ENCODE measurements at regions not wholly inside any gene's neighbourhood (a gene's known extent, or its start where the extent isn't known, plus 50 kb on each side); places are given as distances from the start of the nearest gene placed in this dataset.

DNA sequence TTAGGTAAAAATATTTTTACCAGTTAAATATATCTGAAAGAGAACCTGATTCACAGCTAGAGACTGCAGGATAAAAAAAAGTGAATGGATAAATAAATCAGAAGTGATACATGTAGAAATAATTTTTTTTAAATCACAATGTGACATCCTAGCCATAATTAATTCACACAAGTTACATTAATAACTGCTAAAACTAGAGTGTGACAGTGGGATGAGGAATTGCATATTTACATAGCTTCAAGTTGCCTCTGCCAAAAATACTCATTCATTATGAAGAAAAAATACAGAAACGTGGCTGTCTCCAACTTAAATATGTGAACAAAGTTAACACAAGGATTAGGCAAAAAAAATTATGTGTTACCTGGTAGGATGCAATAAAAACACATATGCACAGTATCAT lies 473.5 kb upstream of the SEMA3A start:
- DNase-seq (ENCODE audit: low spot score in 2 of 2) (no peak), ATAC-seq (no peak)
- H3K27ac Mint-ChIP-seq, result no peak overlapping the region
- H3K36me3 Mint-ChIP-seq, result no peaks in the 10 kb centered on the region
- no peak overlapping the region for H3K4me3 Mint-ChIP-seq
- H3K9me3 Mint-ChIP-seq, result peaks cover 26% of the 10 kb centered on the region
- no peaks in the 10 kb centered on the region for H3K4me1 Mint-ChIP-seq

DNA sequence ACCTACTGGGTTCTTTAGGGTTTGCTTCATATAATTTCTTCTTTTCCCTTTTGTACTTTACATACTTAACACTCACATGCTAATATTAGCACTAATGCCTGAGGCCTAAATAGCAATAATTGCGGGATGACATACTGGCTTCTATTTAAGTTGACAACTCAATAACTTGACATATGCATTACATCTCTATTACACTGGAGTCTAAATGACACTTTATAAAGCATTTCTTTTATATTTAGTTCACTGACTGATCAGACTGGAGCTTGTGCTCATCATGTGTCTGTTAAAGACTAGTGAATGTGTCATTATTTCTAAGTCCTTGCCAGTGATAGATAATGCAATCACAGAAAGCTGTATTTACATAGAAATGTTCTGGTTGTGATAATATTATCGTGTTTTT lies 472.1 kb upstream of the SEMA3A start:
- H3K27ac Mint-ChIP-seq, result no peak overlapping the region
- peaks cover 20% of the 10 kb centered on the region for H3K9me3 Mint-ChIP-seq
- no peak overlapping the region for H3K4me3 Mint-ChIP-seq
- DNase-seq (ENCODE audit: low spot score in 2 of 2), result no peak
- ATAC-seq, result no peak
- H3K36me3 Mint-ChIP-seq, result no peaks in the 10 kb centered on the region
- H3K4me1 Mint-ChIP-seq, result no peaks in the 10 kb centered on the region

DNA sequence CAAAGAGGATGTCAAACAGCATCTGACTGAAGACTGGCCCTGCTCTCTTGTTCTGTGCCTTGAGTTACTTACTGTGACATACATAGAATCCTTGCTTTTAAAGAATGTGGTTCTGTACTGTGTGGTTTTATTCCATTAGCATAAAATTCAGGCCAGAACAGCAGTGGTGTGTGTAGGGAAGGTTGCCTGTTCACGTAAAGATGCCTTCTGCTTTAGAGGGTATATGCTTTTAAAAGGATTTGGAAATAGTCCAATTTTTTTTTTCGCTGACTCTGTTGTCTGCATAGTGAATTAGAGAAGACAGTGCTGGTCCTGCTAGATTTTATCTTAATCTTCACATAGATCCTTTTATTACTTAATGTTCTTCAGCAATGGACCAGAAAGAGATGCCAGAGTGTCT lies 470.8 kb upstream of the SEMA3A start:
- peaks cover 18% of the 10 kb centered on the region for H3K9me3 Mint-ChIP-seq
- no peak overlapping the region for H3K4me3 Mint-ChIP-seq
- ATAC-seq (no peak), DNase-seq (ENCODE audit: low spot score in 2 of 2) (no peak)
- no peaks in the 10 kb centered on the region for H3K36me3 Mint-ChIP-seq
- H3K4me1 Mint-ChIP-seq, result no peaks in the 10 kb centered on the region
- no peak overlapping the region for H3K27ac Mint-ChIP-seq

DNA sequence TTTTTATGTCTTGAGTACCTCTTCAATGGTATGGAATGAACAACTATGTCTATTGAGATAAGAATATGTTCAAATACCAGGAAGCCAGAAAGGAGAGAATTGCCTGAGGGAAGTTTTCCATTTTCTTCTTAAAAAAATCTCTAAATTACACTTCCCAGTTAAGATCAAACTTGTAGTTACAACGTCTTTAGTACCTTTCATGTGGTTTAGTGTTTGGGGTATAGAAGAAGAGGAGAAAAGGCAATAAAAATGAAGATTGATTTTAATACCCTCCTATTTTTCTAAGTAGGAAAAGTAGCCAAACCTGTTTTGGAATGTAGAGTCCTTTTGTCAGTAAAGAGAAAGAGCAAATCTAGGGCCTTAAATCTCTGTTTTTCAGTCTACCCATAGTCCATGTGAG lies 470.0 kb upstream of the SEMA3A start:
- no peaks in the 10 kb centered on the region for H3K36me3 Mint-ChIP-seq
- DNase-seq (ENCODE audit: low spot score in 2 of 2) (no peak), ATAC-seq (no peak)
- H3K9me3 Mint-ChIP-seq, result peaks cover 13% of the 10 kb centered on the region
- H3K27ac Mint-ChIP-seq, result no peak overlapping the region
- no peaks in the 10 kb centered on the region for H3K4me1 Mint-ChIP-seq
- no peak overlapping the region for H3K4me3 Mint-ChIP-seq

DNA sequence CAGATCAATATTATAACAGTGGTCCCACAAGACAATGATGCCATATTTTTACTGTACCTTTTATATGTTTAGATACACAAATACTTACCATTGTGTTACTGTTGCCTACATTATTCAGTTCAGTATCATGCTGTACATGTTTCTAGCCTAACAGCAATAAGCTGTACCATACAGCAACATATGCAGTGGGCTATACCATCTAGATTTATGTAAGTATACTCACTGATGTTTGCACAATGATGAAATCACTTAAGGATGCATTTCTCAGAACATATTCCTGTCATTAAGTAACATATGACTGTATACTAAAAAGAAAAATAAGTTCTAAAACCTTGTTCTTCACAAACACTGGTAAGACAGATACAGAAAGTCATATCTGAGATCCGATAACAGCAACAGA lies 468.6 kb upstream of the SEMA3A start:
- peaks cover 13% of the 10 kb centered on the region for H3K9me3 Mint-ChIP-seq
- H3K4me1 Mint-ChIP-seq, result no peaks in the 10 kb centered on the region
- DNase-seq (ENCODE audit: low spot score in 2 of 2), result no peak
- H3K36me3 Mint-ChIP-seq, result no peaks in the 10 kb centered on the region
- no peak overlapping the region for H3K27ac Mint-ChIP-seq
- no peak for ATAC-seq
- H3K4me3 Mint-ChIP-seq, result no peak overlapping the region

DNA sequence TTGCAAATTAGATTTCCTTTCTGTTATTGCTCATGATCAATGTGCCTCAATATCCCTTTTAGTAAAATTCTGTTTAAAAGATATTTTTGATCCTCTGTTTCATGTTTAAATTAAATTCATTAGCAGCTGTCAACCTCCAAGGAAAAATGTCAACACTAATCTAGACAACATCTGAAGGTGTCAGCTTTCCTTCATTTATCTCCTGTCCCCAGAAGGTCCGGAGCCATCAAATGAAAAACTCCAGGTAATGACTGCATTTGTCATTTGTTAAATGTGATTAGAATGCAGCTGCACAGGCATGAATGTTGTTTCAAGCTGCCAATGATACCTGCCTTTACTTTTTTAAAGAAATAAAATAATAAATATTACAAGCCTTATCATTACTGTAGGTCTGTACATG lies 463.7 kb upstream of the SEMA3A start:
- Mint-ChIP-seq H3K27ac (no peak overlapping the region), H3K4me1 (no peaks in the 10 kb centered on the region)
- DNase-seq (ENCODE audit: low spot score in 2 of 2), result no peak

DNA sequence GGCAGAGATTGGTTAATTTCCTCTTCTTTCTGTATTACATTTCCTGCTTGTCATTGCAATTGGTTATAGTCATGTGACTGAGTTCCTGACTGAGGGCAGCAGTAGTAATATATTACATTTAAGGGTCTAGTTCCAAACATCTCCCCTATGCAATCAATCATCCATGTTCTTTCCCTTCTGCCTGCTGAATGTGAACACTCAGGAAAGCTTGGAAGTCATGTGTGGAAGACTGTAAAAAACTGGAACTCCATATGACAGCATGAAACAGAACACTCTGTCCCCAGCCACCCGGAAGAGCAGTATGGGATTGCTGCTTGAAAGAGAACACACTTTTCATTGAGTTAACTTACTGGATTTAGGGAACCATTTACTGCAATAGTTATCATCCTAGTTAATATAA lies 459.7 kb upstream of the SEMA3A start:
- H3K27ac Mint-ChIP-seq, result no peak overlapping the region
- peaks cover 12% of the 10 kb centered on the region for H3K9me3 Mint-ChIP-seq
- H3K4me3 Mint-ChIP-seq, result no peak overlapping the region
- no peak for DNase-seq (ENCODE audit: low spot score in 2 of 2)
- H3K4me1 Mint-ChIP-seq, result no peaks in the 10 kb centered on the region
- ATAC-seq, result no peak
- H3K36me3 Mint-ChIP-seq, result no peaks in the 10 kb centered on the region

More for the DNA sequence above, 463.7 kb upstream of the SEMA3A start:
- Mint-ChIP-seq H3K36me3 (no peaks in the 10 kb centered on the region), H3K9me3 (peaks cover 8% of the 10 kb centered on the region), H3K4me3 (no peak overlapping the region)
- no peak for ATAC-seq

DNA sequence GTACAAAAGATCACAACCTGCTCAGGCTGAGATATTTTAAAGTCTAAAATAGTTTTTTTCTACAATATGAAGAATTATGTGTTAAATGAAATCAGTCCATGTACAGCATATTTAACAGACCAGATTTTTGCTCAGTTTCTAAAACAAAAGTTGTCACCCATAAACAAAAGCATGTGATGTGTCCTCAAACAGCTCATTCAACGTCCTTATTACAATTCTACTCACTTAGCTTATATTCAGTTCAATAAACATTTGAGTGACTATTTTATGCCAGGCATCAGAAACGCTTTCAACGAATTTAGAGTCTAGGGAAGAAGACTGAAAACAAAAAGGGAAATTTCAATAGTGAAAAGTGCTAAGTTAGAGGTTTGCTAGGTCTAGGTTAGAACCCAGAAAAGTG lies 457.3 kb upstream of the SEMA3A start:
- DNase-seq (ENCODE audit: low spot score in 2 of 2), result no peak
- Mint-ChIP-seq H3K4me3 (no peak overlapping the region), H3K27ac (no peak overlapping the region), H3K9me3 (peaks cover 10% of the 10 kb centered on the region), H3K36me3 (no peaks in the 10 kb centered on the region), H3K4me1 (no peaks in the 10 kb centered on the region)
- no peak for ATAC-seq

DNA sequence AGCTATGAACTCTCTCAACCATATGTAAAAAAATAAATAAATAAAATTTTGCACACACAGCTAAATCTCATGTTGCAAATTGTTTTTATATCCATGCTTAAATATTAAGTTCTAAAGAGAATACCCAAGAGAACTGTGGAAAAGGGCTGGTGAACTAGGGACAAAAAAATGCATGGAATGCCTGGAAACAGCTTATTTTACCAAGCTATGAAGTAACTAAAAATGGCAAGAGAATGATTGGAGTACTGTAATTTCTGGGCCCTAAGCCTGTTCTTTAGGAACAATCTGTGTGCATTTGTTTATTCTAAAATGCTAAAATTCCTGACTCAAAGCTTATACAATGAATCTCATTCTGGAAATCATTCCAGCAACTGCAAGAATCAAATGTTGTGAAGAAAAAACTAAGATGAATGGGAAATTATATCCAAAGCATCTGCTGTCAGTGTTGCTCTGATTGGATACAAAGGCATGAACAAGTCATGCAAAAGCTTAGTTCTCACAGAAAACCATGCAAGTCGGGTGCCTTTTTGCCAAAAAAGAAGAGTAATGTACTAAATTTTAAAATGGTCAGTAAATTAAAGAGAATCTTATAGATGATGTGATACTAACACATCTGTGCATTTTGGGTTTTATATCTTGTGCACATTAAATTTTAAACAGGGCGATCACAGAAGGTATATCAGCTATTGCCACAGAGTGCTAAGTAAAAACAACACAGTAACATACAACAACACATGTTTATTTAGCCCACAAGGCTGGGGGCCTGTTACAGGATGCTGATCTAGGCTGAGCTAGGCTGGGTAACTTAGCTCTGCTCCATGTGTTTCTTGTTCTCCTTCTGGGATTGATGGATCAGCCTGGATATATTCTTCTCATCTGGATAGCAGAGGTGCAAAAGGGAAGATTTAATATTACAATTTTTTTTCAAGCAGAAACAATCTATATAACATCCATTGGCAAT lies 453.5 kb upstream of the SEMA3A start:
- peaks cover 7% of the 10 kb centered on the region for H3K9me3 Mint-ChIP-seq
- no peak overlapping the region for H3K4me3 Mint-ChIP-seq
- H3K27ac Mint-ChIP-seq, result no peak overlapping the region
- DNase-seq (ENCODE audit: low spot score in 2 of 2) (no peak), ATAC-seq (no peak)
- H3K36me3 Mint-ChIP-seq, result no peaks in the 10 kb centered on the region
- H3K4me1 Mint-ChIP-seq, result no peaks in the 10 kb centered on the region

DNA sequence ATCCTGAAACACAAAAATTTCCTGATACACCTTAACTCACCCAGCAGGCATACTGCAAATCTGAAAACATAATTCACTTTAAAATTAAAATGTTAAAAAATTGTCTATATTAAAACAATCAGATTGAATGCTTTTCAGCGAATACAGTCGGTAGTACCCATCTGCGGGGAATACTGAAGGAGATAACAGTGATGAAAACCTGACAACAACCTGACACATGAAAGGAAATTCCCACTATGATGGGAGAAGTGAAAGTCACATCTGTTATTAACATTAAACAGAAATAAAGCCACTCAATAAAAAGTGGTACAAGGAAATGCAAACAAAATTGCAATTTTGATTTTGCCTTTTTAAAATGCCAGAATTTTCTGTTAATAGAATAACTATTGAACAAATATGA lies 448.0 kb upstream of the SEMA3A start:
- no peaks in the 10 kb centered on the region for H3K4me1 Mint-ChIP-seq
- H3K27ac Mint-ChIP-seq, result no peak overlapping the region
- no peaks in the 10 kb centered on the region for H3K36me3 Mint-ChIP-seq
- no peak overlapping the region for H3K4me3 Mint-ChIP-seq
- DNase-seq (ENCODE audit: low spot score in 2 of 2) (no peak), ATAC-seq (no peak)
- H3K9me3 Mint-ChIP-seq, result peaks cover 6% of the 10 kb centered on the region

DNA sequence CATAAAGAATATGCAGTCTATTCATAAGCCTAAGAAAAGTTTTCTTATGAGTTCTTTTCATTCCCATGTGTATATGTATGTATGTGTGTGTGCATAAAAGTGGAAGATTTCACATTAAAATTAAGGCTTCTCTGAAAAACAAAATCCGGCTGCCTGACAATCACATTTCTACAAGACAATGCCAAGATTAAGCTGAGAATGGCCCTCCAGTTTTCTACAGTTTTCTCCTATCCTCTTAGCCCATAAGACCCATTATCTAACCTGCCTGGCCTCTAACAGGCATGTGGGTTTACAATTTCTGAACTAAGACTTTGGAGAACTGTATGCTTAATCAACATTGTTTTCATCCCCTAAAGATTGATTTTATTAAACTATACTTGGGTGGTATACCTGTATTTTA lies 446.0 kb upstream of the SEMA3A start:
- Mint-ChIP-seq H3K4me3 (no peak overlapping the region), H3K27ac (no peak overlapping the region), H3K36me3 (no peaks in the 10 kb centered on the region), H3K9me3 (peaks cover 8% of the 10 kb centered on the region), H3K4me1 (no peaks in the 10 kb centered on the region)
- ATAC-seq (no peak), DNase-seq (ENCODE audit: low spot score in 2 of 2) (no peak)

DNA sequence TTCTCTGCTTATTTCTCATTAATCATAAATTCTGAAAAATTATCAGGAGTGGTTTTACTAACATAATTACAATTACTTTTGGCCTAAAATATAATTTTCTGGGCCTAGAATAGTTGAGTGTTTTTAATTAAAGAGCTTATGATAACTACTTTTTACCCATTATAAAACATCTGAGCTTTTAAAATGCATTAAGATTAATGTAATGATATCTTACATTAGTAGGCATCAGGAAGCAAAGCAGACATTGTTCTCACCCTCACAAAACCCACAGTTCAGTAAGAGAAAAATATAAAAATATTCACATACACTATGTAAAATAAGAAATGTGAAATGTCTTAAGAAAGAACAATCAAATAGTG lies 443.7 kb upstream of the SEMA3A start:
- no peak overlapping the region for H3K4me3 Mint-ChIP-seq
- no peaks in the 10 kb centered on the region for H3K36me3 Mint-ChIP-seq
- no peaks in the 10 kb centered on the region for H3K4me1 Mint-ChIP-seq
- H3K9me3 Mint-ChIP-seq, result peaks cover 8% of the 10 kb centered on the region
- H3K27ac Mint-ChIP-seq, result no peak overlapping the region
- ATAC-seq, result no peak
- no peak for DNase-seq (ENCODE audit: low spot score in 2 of 2)

DNA sequence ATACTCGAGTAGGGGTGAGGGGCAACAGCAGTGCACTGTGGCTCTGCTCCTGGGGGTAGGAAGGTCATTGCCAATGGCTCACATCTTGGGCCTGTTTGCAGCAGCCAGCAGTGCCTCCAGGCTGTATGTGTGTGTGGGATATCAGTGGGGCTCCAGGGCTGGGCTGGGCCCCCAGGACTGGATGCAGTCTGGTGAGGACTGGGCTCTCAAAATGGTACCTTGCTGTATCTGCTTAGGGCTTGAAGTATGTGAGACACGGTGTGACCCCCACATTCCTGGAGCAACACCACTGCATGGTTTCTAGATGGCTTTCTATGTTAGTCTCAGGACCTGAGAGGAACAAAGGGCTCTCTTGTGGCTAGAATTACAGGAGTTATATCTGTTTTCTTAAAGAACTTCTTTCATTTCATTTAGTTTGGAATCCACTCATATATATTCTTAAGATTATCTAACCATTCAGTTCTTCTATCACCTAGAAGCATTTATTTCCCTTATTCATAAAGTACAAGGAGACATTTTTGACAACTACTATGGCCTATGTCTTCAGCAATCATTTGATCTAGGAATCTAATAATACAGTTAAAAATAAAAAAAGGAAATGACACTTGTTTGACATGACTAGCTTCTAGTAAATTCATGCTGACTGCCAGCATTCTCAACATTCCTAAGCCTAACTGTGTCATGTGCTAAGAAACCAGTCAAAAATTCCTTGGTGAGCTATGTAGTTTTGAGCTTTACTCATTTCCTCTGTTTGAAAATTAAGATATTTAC lies 443.2 kb upstream of the SEMA3A start:
- no peak for ATAC-seq
- H3K9me3 Mint-ChIP-seq, result peaks cover 8% of the 10 kb centered on the region
- no peak overlapping the region for H3K4me3 Mint-ChIP-seq
- no peaks in the 10 kb centered on the region for H3K36me3 Mint-ChIP-seq
- no peaks in the 10 kb centered on the region for H3K4me1 Mint-ChIP-seq
- DNase-seq (ENCODE audit: low spot score in 2 of 2), result no peak
- H3K27ac Mint-ChIP-seq, result no peak overlapping the region

DNA sequence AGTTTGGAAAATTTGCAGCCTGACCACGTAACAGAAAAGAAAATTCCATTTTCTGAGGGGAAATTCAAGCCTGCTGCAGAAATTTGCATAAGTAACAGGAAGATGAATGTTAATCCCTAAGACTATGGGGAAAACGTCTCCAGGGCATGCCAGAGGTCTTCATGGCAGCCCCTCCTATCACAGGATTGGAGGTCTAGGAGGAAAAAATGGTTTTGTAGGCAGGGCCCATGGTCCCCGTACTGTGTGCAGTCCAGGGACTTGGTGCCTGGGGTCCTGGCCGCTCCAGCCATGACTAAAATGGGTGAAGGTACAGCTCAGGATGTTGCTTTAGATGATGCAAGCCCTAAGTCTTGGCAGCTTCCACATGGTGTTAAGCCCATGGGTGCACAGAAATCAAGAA lies 437.3 kb upstream of the SEMA3A start:
- ATAC-seq, result no peak
- Mint-ChIP-seq H3K9me3 (peaks cover under 1% of the 10 kb centered on the region), H3K36me3 (no peaks in the 10 kb centered on the region), H3K4me1 (no peaks in the 10 kb centered on the region), H3K27ac (no peak overlapping the region), H3K4me3 (no peak overlapping the region)
- no peak for DNase-seq (ENCODE audit: low spot score in 2 of 2)

DNA sequence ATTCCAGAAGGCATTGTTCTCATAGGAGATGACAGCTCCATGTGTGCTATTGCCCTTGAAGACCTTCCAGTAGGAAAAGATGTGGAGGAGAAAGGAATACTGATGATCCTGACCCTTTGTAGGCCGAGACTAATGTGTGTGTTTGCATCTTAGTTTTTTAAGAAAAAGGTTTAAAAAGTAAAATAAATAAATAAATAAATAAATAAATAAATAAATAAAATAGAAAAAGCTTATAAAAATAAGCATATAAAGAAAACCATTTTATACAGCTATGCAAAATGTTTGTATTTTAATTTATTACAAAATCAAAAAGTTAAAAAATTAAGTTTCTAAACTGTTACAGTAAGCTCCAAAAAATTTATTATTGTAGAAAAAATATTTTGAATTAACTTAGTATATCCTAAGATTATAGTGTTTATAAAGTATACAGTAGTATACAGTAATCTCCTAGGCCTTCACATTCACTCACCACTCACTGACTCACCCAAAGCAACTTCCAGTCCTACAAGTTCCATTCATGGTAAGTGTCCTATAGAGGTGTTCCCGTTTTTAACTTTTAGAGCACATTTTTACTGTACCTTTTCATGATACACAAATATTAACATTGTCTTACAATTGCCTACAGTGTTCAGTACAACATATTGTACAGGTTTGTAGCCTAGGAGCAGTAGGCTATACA lies 435.2 kb upstream of the SEMA3A start:
- H3K4me3 Mint-ChIP-seq, result no peak overlapping the region
- ATAC-seq (no peak), DNase-seq (ENCODE audit: low spot score in 2 of 2) (no peak)
- H3K36me3 Mint-ChIP-seq, result no peaks in the 10 kb centered on the region
- H3K4me1 Mint-ChIP-seq, result no peaks in the 10 kb centered on the region
- H3K9me3 Mint-ChIP-seq, result no peaks in the 10 kb centered on the region
- H3K27ac Mint-ChIP-seq, result no peak overlapping the region

All from stimulated activated effector memory CD8-positive, alpha-beta T cell treated with anti-CD3 and anti-CD28 coated beads, Interleukin-12 subunit alpha, Interleukin-12 subunit beta, amount 100 ng/mL, for 72 hours (primary cell).